ENCODE measurements at regions not wholly inside any gene's neighbourhood (a gene's known extent, or its start where the extent isn't known, plus 50 kb on each side); places are given as distances from the start of the nearest gene placed in this dataset.
A peak's percentile ranks its signal among the peaks of the same experiment; 100 is the strongest.

DNA sequence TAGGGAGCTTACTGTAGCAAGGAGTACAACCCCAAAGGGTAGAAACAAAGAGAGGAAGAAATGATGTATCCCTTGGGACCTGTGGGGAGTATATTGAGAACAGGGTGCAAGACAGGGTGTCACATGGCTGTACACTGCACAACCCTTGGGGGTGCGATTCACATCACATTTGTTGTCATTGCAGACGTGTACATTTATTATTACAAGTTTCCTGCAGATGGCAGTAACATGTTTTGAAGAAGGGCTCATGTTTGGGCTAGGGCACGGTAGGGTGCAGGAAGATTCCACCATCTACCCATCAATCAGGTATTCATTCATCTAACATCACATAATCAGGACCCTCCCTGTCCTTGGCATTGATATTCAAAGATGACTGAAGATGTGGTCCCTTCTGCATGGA lies 62.5 kb downstream of the NDUFS5 start:
- Histone ChIP-seq H3K4me3 (no peak overlapping the region), H3K27ac (no peak overlapping the region), H3K9me3 (no peaks in the 10 kb centered on the region), H3K4me1 (peaks cover 0 to 17% (median 8%) of the 10 kb centered on the region in 4 donors), H3K27me3 (peaks cover 0 to 5% (median 0%) of the 10 kb centered on the region in 3 donors), H3K36me3 (no peaks in the 10 kb centered on the region)
- DNase-seq = no peak
- WGBS, 5 donors = 74 to 82% (median 79%) methylated on average over 3 of the region's 3 CpGs
- intact Hi-C loops (cut with DNase I; ENCODE audit: low total_unique reads) = no loop called here
- TF ChIP-seq POLR2AphosphoS5 (IDR thresholded peaks at IDR 0.05) (no peak), EP300 (IDR thresholded peaks at IDR 0.05) (no peak), POLR2A (IDR thresholded peaks at IDR 0.05) (no peak)
- TF ChIP-seq, protein P1, sequence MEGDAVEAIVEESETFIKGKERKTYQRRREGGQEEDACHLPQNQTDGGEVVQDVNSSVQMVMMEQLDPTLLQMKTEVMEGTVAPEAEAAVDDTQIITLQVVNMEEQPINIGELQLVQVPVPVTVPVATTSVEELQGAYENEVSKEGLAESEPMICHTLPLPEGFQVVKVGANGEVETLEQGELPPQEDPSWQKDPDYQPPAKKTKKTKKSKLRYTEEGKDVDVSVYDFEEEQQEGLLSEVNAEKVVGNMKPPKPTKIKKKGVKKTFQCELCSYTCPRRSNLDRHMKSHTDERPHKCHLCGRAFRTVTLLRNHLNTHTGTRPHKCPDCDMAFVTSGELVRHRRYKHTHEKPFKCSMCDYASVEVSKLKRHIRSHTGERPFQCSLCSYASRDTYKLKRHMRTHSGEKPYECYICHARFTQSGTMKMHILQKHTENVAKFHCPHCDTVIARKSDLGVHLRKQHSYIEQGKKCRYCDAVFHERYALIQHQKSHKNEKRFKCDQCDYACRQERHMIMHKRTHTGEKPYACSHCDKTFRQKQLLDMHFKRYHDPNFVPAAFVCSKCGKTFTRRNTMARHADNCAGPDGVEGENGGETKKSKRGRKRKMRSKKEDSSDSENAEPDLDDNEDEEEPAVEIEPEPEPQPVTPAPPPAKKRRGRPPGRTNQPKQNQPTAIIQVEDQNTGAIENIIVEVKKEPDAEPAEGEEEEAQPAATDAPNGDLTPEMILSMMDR (IDR thresholded peaks at IDR 0.05) = no peak

DNA sequence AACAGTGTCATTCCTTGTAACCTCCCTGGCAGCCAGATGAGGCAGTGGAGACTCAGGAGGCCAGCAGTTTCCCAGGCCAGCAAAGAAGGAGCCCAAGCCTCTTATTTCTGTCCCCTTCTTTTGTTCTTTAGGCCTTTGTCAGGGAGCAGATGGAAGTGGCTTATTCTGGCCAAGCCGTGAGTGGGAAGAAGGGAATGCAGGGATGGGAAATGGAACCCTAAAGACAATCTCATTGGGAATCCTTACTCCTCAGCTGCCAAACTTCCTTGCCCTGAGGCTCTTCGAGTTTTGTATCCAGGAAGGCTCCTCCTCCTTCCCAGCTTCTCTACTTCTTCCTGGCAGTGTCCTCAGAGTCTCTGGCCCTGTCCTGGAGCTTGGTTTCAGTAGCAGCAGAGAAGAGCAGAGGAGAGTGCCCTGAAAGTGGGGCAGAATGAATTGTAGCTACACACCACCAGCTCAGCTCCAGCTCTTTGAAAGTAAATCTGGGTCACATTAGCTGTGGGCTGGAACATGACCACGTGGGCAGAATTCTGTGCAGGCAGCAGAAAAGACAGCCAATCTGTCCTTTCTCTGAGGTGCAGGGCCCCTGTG lies 63.9 kb downstream of the NDUFS5 start:
- TF ChIP-seq, protein P1 (IDR thresholded peaks at IDR 0.05) = no peak
- TF ChIP-seq POLR2A (IDR thresholded peaks at IDR 0.05) (no peak), POLR2AphosphoS5 (IDR thresholded peaks at IDR 0.05) (no peak), EP300 (IDR thresholded peaks at IDR 0.05) (no peak)
- H3K9me3 ChIP-seq = no peaks in the 10 kb centered on the region
- 42 to 53% (median 50%) methylated on average over 3 of the region's 3 CpGs for WGBS, 5 donors
- DNase-seq = no peak
- H3K27me3 ChIP-seq = no peaks in the 10 kb centered on the region
- H3K4me3 ChIP-seq = no peak overlapping the region
- no peaks in the 10 kb centered on the region for H3K36me3 ChIP-seq
- intact Hi-C loops (cut with DNase I; ENCODE audit: low total_unique reads) = no loop called here
- H3K27ac ChIP-seq = peak overlapping the region in 4 of 5 donors; percentile 7 to 32 (median 16)
- H3K4me1 ChIP-seq = peaks cover 0 to 17% (median 8%) of the 10 kb centered on the region in 4 donors

DNA sequence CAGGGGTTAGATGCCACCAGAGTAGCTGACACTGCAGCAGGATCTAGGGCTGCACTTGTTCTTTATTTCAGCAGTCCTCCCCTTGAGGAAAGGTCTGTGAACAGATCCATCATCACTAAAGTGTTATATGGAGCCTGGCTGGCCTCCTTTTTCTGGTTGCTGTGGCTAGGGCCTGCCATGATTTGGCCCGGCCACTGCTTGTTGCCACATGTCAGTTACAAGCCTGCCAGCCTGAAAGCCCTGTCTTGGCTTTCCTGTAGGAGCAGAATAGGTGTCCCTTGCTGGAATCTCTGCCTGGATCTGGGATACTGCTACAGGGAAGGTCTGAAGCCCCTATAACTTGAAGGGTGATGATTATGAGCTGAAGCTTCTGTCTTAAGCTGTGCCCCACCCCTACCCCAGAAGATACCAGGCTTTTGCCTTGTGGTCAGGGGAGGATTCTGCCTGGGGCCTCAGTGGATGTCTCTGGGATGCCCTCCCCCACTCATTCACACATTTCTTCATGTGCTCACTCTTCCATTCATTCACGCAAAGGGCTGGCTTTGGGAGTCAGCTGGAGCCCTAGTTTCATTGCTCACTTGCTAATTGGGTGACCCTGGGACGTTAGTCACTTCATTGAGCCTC lies 64.7 kb downstream of the NDUFS5 start:
- Histone ChIP-seq H3K27ac (no peak overlapping the region), H3K4me1 (peaks cover 0 to 17% (median 8%) of the 10 kb centered on the region in 4 donors), H3K9me3 (no peaks in the 10 kb centered on the region), H3K27me3 (no peaks in the 10 kb centered on the region), H3K36me3 (no peaks in the 10 kb centered on the region), H3K4me3 (no peak overlapping the region)
- WGBS, 5 donors = 84 to 91% (median 88%) methylated on average over 3 of the region's 3 CpGs
- no peak for DNase-seq
- TF ChIP-seq, protein P1 (IDR thresholded peaks at IDR 0.05) = no peak
- no peak for TF ChIP-seq POLR2AphosphoS5 (IDR thresholded peaks at IDR 0.05)
- TF ChIP-seq EP300 (IDR thresholded peaks at IDR 0.05) = no peak
- no peak for TF ChIP-seq POLR2A (IDR thresholded peaks at IDR 0.05)
- intact Hi-C loops (cut with DNase I; ENCODE audit: low total_unique reads) = no loop called here

DNA sequence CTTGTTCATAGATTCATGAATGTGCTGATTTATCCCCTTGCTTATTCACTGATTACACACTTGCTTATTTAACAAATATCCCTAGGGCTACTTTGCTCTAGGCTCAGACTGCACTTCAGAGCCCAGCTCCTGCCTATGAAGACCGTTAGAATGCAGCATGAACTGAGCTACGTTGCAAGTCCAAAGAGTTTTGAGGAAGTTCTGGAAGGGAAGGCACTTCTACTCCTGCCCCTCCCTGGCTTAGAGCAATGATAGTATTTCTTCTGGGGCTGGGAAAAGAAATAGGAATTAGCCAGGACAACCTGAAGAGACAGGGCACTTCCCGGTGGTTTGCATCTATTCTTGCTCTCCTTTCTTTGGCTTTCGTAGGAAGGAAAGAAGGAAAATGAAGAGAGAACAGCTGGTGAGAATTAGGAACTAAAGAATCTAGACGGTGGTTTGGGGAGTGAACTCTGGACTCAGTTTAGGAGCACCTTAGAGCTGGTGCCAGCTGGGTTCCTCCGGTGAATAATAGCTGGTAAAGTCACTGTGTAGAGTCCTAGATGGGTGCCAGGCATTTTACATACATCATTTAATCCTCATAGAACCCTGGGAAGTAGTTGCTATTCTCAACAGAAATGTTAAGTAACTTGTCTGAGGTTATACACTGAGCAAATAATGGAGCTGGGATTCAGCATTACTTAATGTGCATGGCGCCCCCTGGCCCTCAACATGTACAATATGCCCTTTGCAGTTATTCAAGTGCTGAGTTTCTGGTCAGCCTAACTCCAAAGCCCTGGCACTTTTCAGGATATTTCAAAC lies 65.9 kb downstream of the NDUFS5 start:
- WGBS, 5 donors = 28 to 35% (median 32%) methylated on average over 7 of the region's 7 CpGs
- peak overlapping the region in 1 of 5 donors; percentile 27 for H3K27ac ChIP-seq
- H3K36me3 ChIP-seq = no peaks in the 10 kb centered on the region
- no peaks in the 10 kb centered on the region for H3K9me3 ChIP-seq
- peak; percentile 60 to 92 for DNase-seq
- no peak overlapping the region for H3K4me3 ChIP-seq
- TF ChIP-seq POLR2AphosphoS5 (IDR thresholded peaks at IDR 0.05) (peak in 1 of 3 donors; percentile 56), EP300 (IDR thresholded peaks at IDR 0.05) (no peak)
- TF ChIP-seq, protein P1 (IDR thresholded peaks at IDR 0.05) = peak in 5 of 7 experiments; percentile 42 to 67 (median 50)
- no peaks in the 10 kb centered on the region for H3K27me3 ChIP-seq
- intact Hi-C loops (cut with DNase I; ENCODE audit: low total_unique reads) = no loop called here
- H3K4me1 ChIP-seq = peaks cover 0 to 7% (median 3%) of the 10 kb centered on the region in 4 donors
